AG04450 (cell line): ENCODE measurements at regions not wholly inside any gene's neighbourhood (a gene's known extent, or its start where the extent isn't known, plus 50 kb on each side); places are given as distances from the start of the nearest gene placed in this dataset.

Source experiments
- CTCF ChIA-PET: fragments of 300-600, 350-600 bp; formaldehyde crosslinking; extraction: SDS; loops from one replicate; lab custom pipeline; 2022; ENCODE audit warnings: antibody characterized with exemption, inconsistent platforms; lab: Charles Lee
- POLR2A ChIA-PET: fragments of 350-600 bp; formaldehyde crosslinking; extraction: SDS; loops from one replicate; lab custom pipeline; 2021; ENCODE audit warnings: antibody characterized with exemption, inconsistent platforms; lab: Yijun Ruan, JAX
- DNase-seq: peaks from one replicate; pipeline ENCODE4 v3.0.0-alpha.2; 2011; ENCODE audit warnings: low read depth, low spot score
- H3K27ac ChIP-seq: one replicate; pipeline ENCODE4 v1.5.1; 2012; ENCODE audit warnings: low read depth, low read length, control low read depth
- H3K27me3 ChIP-seq: one replicate; pipeline ENCODE4 v1.6.0; 2012; ENCODE audit warnings: low read length; ENCODE audit not compliant: control insufficient read depth, insufficient read depth
- H3K4me3 ChIP-seq: 2 replicates; pipeline ENCODE4 v1.5.1; 2011; ENCODE audit warnings: mild to moderate bottlenecking, low read depth, low read length, control low read depth
- H3K9me3 ChIP-seq: 2 replicates; pipeline ENCODE4 v1.5.1; 2012; ENCODE audit warnings: low read length; ENCODE audit not compliant: control insufficient read depth, insufficient read depth
- CTCF ChIP-seq: IDR thresholded peaks from 2 replicates; pipeline ENCODE4 v1.5.1; 2011; ENCODE audit warnings: low read depth, low read length, control low read depth, inconsistent platforms

- DNase-seq: no peak
- TF ChIP-seq CTCF: no peak
- Histone ChIP-seq H3K4me3 (no peak overlapping the region), H3K9me3 (no peaks in the 10 kb centered on the region; the same call in 1 of the 2 replicates), H3K27ac (no peak overlapping the region), H3K27me3 (no peaks in the 10 kb centered on the region)
- POLR2A ChIA-PET: no interaction called here
- CTCF ChIA-PET: no interaction called here
Measured at GRCh38 chr14:95007921-95008320, 149.4 kb downstream of the DICER1 start.

GRCh38 chr14:95006479-95006878 is 150.8 kb downstream of the DICER1 start:
- POLR2A ChIA-PET: no interaction called here
- H3K4me3 ChIP-seq: no peak overlapping the region
- no peak for TF ChIP-seq CTCF
- H3K9me3 ChIP-seq: no peaks in the 10 kb centered on the region; the same call in 1 of the 2 replicates
- H3K27ac ChIP-seq: no peak overlapping the region
- no peaks in the 10 kb centered on the region for H3K27me3 ChIP-seq
- CTCF ChIA-PET: no interaction called here
- no peak for DNase-seq

GRCh38 chr14:95006051-95006450 is 151.3 kb downstream of the DICER1 start:
- TF ChIP-seq CTCF: no peak
- Histone ChIP-seq H3K9me3 (no peaks in the 10 kb centered on the region; the same call in 1 of the 2 replicates), H3K4me3 (no peak overlapping the region), H3K27me3 (no peaks in the 10 kb centered on the region), H3K27ac (no peak overlapping the region)
- ChIA-PET POLR2A (no interaction called here), CTCF (no interaction called here)
- DNase-seq: no peak

GRCh38 chr14:95003099-95003960 is 154.0 kb downstream of the DICER1 start:
- POLR2A ChIA-PET: no interaction called here
- H3K9me3 ChIP-seq: no peaks in the 10 kb centered on the region; the same call in 1 of the 2 replicates
- H3K27ac ChIP-seq: no peak overlapping the region
- no peak for TF ChIP-seq CTCF
- no peak overlapping the region for H3K4me3 ChIP-seq
- H3K27me3 ChIP-seq: no peaks in the 10 kb centered on the region
- CTCF ChIA-PET: no interaction called here
- no peak for DNase-seq

- ChIA-PET POLR2A (no interaction called here), CTCF (no interaction called here)
- TF ChIP-seq CTCF: no peak
- no peak for DNase-seq
- H3K27ac ChIP-seq: no peak overlapping the region
- no peaks in the 10 kb centered on the region; the same call in 1 of the 2 replicates for H3K9me3 ChIP-seq
- H3K27me3 ChIP-seq: no peaks in the 10 kb centered on the region
- H3K4me3 ChIP-seq: no peak overlapping the region
Measured at GRCh38 chr14:94998685-94999084, 158.6 kb downstream of the DICER1 start.
